Tibial artery (tissue), 4 donors: ENCODE measurements at regions not wholly inside any gene's neighbourhood (a gene's known extent, or its start where the extent isn't known, plus 50 kb on each side); places are given as distances from the start of the nearest gene placed in this dataset.

Source experiments
- DNase-seq, 2 donors: peaks; one replicate each; pipeline ENCODE4 v3.0.0-alpha.2; 2019
- H3K27ac ChIP-seq, 2 donors: fragments of 200-600 bp; sonication (generic) in 1 of 2; 1 replicate in 1 of 2; 2 replicates in 1 of 2; pipeline ENCODE4 v1.5.1; 2018 to 2019; ENCODE audit warnings: mild to moderate bottlenecking in 1 of 2
- H3K27me3 ChIP-seq, 2 donors: fragments of 200-600 bp; sonication (generic) in 1 of 2; one replicate each; pipeline versions ENCODE4 v1.5.1 to v1.6.0; 2016 to 2019
- H3K36me3 ChIP-seq, 3 donors: fragments of 200-600 bp; sonication (generic) in 2 of 3; one replicate each; pipeline ENCODE4 v1.5.1; 2016 to 2019; ENCODE audit warnings: mild to moderate bottlenecking in 2 of 3
- H3K4me1 ChIP-seq, 4 donors: fragments of 200-600 bp; sonication (generic) in 2 of 4; 1 replicate in 3 of 4; 2 replicates in 1 of 4; pipeline ENCODE4 v1.5.1; 2016 to 2019
- H3K4me3 ChIP-seq, 2 donors: fragments of 200-600 bp; sonication (generic) in 1 of 2; 1 replicate in 1 of 2; 2 replicates in 1 of 2; pipeline ENCODE4 v1.5.1; 2018 to 2019; ENCODE audit warnings: mild to moderate bottlenecking in 2 of 2
- H3K9me3 ChIP-seq, 3 donors: fragments of 200-600 bp; sonication (generic) in 1 of 3; one replicate each; pipeline ENCODE4 v1.5.1; 2016 to 2019
- intact Hi-C: fragments of 100-400 bp; cut with DNase I; formaldehyde crosslinking; loops from one replicate; pipeline ENCODE4 v1.15.0; 2023; ENCODE audit warnings: low total_unique reads
- TF ChIP-seq, protein P1 (sequence below), 2 experiments: fragments of 200-600 bp in 1 of 2; fragments of 450-650 bp in 1 of 2; IDR thresholded peaks; one replicate each; pipeline ENCODE4 v1.5.1; 2017 to 2019; ENCODE audit warnings: antibody characterized with exemption in 2 of 2, mild to moderate bottlenecking in 1 of 2, moderate library complexity in 1 of 2

DNA sequence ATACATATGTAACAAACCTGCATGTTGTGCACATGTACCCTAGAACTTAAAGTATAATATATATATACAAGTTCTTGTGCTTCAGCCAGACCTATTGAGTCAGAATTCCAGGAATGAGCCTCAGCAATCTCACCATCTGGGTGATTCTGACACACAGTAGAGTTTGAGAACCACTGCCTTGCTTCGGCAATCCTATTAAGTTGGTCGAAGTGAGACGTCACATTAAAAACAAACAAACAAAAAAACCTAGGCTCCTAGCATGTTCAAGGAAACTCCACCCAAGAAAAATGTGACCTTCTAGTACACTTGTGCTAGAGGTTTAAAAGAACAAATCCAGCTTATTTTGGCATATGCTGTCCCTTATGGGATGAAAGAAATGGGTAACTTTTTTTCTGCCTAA, 115.8 kb downstream of the SINHCAF start:
- intact Hi-C loops = no loop called here
- Histone ChIP-seq H3K9me3 (no peaks in the 10 kb centered on the region), H3K36me3 (no peaks in the 10 kb centered on the region), H3K27ac (no peak overlapping the region), H3K27me3 (peaks cover 0 to under 1% of the 10 kb centered on the region in 2 donors), H3K4me3 (no peak overlapping the region), H3K4me1 (peaks cover 0 to 3% (median 0%) of the 10 kb centered on the region in 4 donors)
- TF ChIP-seq, protein P1, sequence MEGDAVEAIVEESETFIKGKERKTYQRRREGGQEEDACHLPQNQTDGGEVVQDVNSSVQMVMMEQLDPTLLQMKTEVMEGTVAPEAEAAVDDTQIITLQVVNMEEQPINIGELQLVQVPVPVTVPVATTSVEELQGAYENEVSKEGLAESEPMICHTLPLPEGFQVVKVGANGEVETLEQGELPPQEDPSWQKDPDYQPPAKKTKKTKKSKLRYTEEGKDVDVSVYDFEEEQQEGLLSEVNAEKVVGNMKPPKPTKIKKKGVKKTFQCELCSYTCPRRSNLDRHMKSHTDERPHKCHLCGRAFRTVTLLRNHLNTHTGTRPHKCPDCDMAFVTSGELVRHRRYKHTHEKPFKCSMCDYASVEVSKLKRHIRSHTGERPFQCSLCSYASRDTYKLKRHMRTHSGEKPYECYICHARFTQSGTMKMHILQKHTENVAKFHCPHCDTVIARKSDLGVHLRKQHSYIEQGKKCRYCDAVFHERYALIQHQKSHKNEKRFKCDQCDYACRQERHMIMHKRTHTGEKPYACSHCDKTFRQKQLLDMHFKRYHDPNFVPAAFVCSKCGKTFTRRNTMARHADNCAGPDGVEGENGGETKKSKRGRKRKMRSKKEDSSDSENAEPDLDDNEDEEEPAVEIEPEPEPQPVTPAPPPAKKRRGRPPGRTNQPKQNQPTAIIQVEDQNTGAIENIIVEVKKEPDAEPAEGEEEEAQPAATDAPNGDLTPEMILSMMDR (IDR thresholded peaks at IDR 0.05) = no peak
- DNase-seq = no peak

GRCh38 chr12:31210541-31210940, 115.4 kb downstream of the SINHCAF start:
- Histone ChIP-seq H3K4me1 (peaks cover 0 to 3% (median 0%) of the 10 kb centered on the region in 4 donors), H3K9me3 (no peaks in the 10 kb centered on the region), H3K27me3 (peaks cover 0 to 4% of the 10 kb centered on the region in 2 donors), H3K4me3 (no peak overlapping the region), H3K36me3 (no peaks in the 10 kb centered on the region), H3K27ac (no peak overlapping the region)
- TF ChIP-seq, protein P1 (IDR thresholded peaks at IDR 0.05) = no peak
- intact Hi-C loops = no loop called here
- no peak for DNase-seq

DNA sequence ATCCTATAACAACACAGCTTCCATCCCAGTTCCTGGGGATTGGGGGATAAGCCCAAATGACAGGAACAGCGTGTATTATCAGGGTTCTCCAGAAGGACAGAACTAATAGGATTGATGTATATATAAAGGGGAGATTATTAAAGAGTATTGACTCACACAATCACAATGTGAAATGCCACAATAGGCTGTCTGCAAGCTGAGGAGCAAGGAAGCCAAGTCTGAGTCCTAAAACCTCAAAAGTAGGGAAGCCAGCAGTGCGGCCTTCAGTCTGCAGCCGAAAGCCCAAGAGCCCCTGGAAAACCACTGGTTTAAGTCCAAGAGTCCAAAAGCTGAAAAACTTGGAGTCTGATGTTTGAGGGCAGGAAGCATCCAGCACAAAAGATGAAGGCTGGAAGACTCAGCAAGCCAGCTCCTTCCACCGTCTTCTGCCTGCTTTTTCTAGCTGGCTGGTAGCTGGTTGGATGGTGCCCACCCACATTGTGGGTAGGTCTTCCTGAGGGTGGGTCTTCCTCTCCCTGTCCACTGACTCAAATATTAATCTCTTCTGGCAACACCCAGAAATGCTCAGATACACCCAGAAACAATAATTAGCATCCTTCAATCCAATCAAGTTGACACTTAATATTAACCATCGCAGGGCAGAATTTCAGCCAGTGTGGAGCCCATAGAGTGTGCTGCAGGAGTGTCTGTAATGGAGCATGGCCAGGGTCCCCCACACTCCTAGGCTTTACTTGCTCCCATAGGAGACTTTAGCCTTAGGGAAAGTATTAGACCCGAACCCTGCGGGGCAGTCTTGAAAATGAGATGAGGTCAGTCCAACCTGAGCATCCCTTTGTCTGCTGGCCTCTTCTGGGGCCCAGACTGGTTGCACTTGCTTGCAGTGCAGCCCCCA, 111.1 kb downstream of the SINHCAF start:
- DNase-seq = no peak
- Histone ChIP-seq H3K36me3 (no peaks in the 10 kb centered on the region), H3K4me1 (no peaks in the 10 kb centered on the region), H3K4me3 (no peak overlapping the region), H3K27ac (no peak overlapping the region), H3K27me3 (peaks cover 0 to 14% of the 10 kb centered on the region in 2 donors), H3K9me3 (no peaks in the 10 kb centered on the region)
- TF ChIP-seq, protein P1 (IDR thresholded peaks at IDR 0.05) = no peak
- intact Hi-C loops = no loop called here

DNA sequence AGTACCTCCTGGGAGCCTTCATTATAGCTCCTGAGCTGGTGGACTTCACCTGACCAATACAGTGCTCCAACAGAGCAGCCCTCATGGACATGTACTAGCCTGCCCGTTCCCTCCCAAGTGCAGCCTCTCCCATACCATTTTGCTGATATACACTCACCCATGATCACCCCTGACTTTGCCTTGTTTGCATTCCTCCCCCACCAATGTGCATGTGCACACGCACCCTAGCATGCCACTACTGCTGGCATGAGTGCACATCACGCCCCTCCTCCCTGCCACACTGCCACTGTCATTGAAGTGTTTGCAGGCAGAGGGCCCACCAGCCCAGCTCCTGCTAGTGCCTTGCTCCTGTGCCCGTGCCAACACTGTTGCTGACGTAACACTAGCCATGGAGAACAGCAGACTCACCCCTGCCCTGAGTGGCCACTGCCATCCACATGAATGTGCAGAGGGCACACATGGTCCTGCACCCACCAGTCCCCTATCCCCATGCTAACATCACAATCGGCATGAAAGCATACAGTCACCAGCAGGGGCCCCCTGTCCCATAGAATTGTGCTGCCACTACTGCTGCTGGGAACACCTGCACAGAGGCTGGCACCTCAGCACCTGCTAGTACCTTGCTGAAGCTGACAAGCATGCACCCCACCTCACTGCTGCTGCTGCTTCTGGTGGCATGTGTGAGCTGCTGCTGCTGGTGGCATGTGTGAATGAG, 110.3 kb downstream of the SINHCAF start:
- TF ChIP-seq, protein P1 (IDR thresholded peaks at IDR 0.05) = no peak

DNA sequence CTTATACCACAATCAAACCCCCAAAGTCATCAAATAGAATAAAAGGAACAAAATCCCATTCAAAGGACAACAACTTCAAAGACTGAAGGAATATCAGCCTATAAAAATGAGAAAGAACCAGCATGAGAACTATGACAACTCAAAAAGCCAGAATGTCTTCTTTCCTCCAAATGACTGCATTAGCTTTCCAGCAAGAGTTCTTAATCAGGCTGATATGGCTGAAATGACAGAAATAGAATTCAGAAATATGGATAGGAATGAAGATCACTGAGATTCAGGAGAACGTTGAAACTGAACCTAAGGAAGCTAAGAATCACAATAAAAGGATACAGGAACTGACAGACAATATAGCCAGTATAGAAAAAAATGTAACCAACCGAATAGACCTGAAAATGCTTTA, 109.5 kb downstream of the SINHCAF start:
- Histone ChIP-seq H3K36me3 (no peaks in the 10 kb centered on the region), H3K27me3 (peaks cover 0 to 14% of the 10 kb centered on the region in 2 donors), H3K4me1 (no peaks in the 10 kb centered on the region), H3K27ac (no peak overlapping the region), H3K4me3 (no peak overlapping the region), H3K9me3 (no peaks in the 10 kb centered on the region)
- TF ChIP-seq, protein P1 (IDR thresholded peaks at IDR 0.05) = no peak
- no peak for DNase-seq
- intact Hi-C loops = no loop called here

More for the DNA sequence above, 110.3 kb downstream of the SINHCAF start:
- Histone ChIP-seq H3K4me3 (no peak overlapping the region), H3K36me3 (no peaks in the 10 kb centered on the region), H3K27me3 (peaks cover 0 to 14% of the 10 kb centered on the region in 2 donors), H3K27ac (no peak overlapping the region), H3K4me1 (no peaks in the 10 kb centered on the region), H3K9me3 (no peaks in the 10 kb centered on the region)
- intact Hi-C loops = no loop called here
- no peak for DNase-seq
